IMR-90 (cell line): ENCODE measurements at regions not wholly inside any gene's neighbourhood (a gene's known extent, or its start where the extent isn't known, plus 50 kb on each side); places are given as distances from the start of the nearest gene placed in this dataset.

Experiments
- ATAC-seq: fragments of 200-7000 bp; cut with Tn5 transposase; 2 replicates; pipeline ENCODE4 v1.9.1; 2020; ENCODE audit warnings: low read depth, mild to moderate bottlenecking, moderate library complexity
- BruUV-seq: library from RNA; stranded (reverse); fragments of 400-500 nt; replicated peaks from 2 replicates; lab custom pipeline; 2021; lab: Mats Ljungman, UMichigan
- CTCF ChIA-PET: fragments of 300-600 bp; formaldehyde crosslinking; extraction: SDS; loops from one replicate; lab custom pipeline; 2021; ENCODE audit warnings: antibody characterized with exemption; lab: Yijun Ruan, JAX
- POLR2A ChIA-PET: fragments of 300-600 bp; sonication (Branson Sonifier 250); formaldehyde crosslinking; loops from one replicate; lab custom pipeline; 2022; ENCODE audit warnings: antibody characterized with exemption; ENCODE audit not compliant: unreplicated experiment; lab: Charles Lee
- DNase-seq: peaks from one replicate; pipeline ENCODE4 v3.0.0; 2013
- H2AFZ ChIP-seq: replicated peaks from 2 replicates; pipeline ENCODE3; 2013; ENCODE audit warnings: low read length, mild to moderate bottlenecking; ENCODE audit not compliant: poor library complexity
- H2AK5ac ChIP-seq: 2 replicates; pipeline ENCODE4 v1.6.1; 2013; ENCODE audit warnings: low read depth, low read length, inconsistent platforms
- H2AK9ac ChIP-seq: replicated peaks from 2 replicates; pipeline ENCODE3; 2013; ENCODE audit warnings: mild to moderate bottlenecking, low read depth, low read length, moderate library complexity; ENCODE audit not compliant: poor library complexity
- H2BK120ac ChIP-seq: 2 replicates; pipeline ENCODE4 v1.6.1; 2013; ENCODE audit warnings: low read depth, low read length, inconsistent platforms
- H2BK15ac ChIP-seq: 3 replicates; pipeline ENCODE4 v1.6.1; 2013; ENCODE audit warnings: low read depth, low read length, inconsistent platforms
- H2BK20ac ChIP-seq: 2 replicates; pipeline ENCODE4 v1.6.1; 2013; ENCODE audit warnings: low read depth, mild to moderate bottlenecking, inconsistent platforms, low read length, moderate library complexity
- H2BK5ac ChIP-seq: 2 replicates; pipeline ENCODE4 v1.6.1; 2013; ENCODE audit warnings: mild to moderate bottlenecking, low read depth, low read length, inconsistent platforms; ENCODE audit not compliant: poor library complexity, severe bottlenecking
- H3K14ac ChIP-seq: replicated peaks from 2 replicates; pipeline ENCODE4 v1.6.1; 2013; ENCODE audit warnings: low read depth, low read length, inconsistent platforms
- H3K18ac ChIP-seq: 2 replicates; pipeline ENCODE4 v1.6.1; 2013; ENCODE audit warnings: low read depth, low read length, control low read depth
- H3K23ac ChIP-seq: 2 replicates; pipeline ENCODE4 v1.6.1; 2013; ENCODE audit warnings: low read depth, low read length, inconsistent platforms
- H3K27ac ChIP-seq: 2 replicates; pipeline ENCODE4 v1.5.1; 2013; ENCODE audit warnings: mild to moderate bottlenecking, control low read depth, low read length; ENCODE audit not compliant: insufficient read depth
- H3K27me3 ChIP-seq: 2 replicates; pipeline ENCODE4 v1.6.1; 2013; ENCODE audit warnings: low read length; ENCODE audit not compliant: control insufficient read depth, insufficient read depth
- H3K36me3 ChIP-seq: 2 replicates; pipeline ENCODE4 v1.6.1; 2013; ENCODE audit warnings: low read length, mixed read lengths; ENCODE audit not compliant: control insufficient read depth, insufficient read depth
- H3K4ac ChIP-seq: 2 replicates; pipeline ENCODE4 v1.6.1; 2013; ENCODE audit warnings: low read depth, low read length, inconsistent platforms
- H3K4me1 ChIP-seq: 2 replicates; pipeline ENCODE4 v1.6.1; 2013; ENCODE audit warnings: low read length, mixed read lengths; ENCODE audit not compliant: control insufficient read depth, insufficient read depth
- H3K4me2 ChIP-seq: 2 replicates; pipeline ENCODE4 v1.6.1; 2013; ENCODE audit warnings: low read depth, mild to moderate bottlenecking, control low read depth, low read length, moderate library complexity
- H3K4me3 ChIP-seq: 2 replicates; pipeline ENCODE4 v1.5.1; 2013; ENCODE audit warnings: low read depth, mild to moderate bottlenecking, control low read depth, low read length, moderate library complexity; ENCODE audit not compliant: insufficient read depth
- H3K56ac ChIP-seq: 2 replicates; pipeline ENCODE4 v1.6.1; 2013; ENCODE audit warnings: low read length, inconsistent platforms; ENCODE audit not compliant: insufficient read depth; ENCODE audit errors: extremely low read depth
- H3K79me1 ChIP-seq, 2 experiments: 2 replicates each; pipeline ENCODE4 v1.6.1; 2013; ENCODE audit warnings: low read length in 2 of 2, inconsistent platforms in 1 of 2, low read depth in 1 of 2
- H3K9ac ChIP-seq: 2 replicates; pipeline ENCODE4 v1.6.1; 2013; ENCODE audit warnings: low read depth, low read length, control low read depth
- H3K9me1 ChIP-seq: 2 replicates; pipeline ENCODE4 v1.6.1; 2013; ENCODE audit warnings: low read length, inconsistent platforms; ENCODE audit not compliant: insufficient read depth
- H3K9me3 ChIP-seq: 2 replicates; pipeline ENCODE4 v1.6.1; 2013; ENCODE audit warnings: low read length; ENCODE audit not compliant: control insufficient read depth, insufficient read depth
- H4K20me1 ChIP-seq: 2 replicates; pipeline ENCODE4 v1.6.1; 2013; ENCODE audit warnings: low read length, inconsistent platforms; ENCODE audit not compliant: insufficient read depth
- H4K5ac ChIP-seq: 2 replicates; pipeline ENCODE4 v1.6.1; 2013; ENCODE audit warnings: mild to moderate bottlenecking, low read depth, low read length, control low read depth
- H4K8ac ChIP-seq, 2 experiments: 2 replicates each; pipeline ENCODE4 v1.6.1; 2013; ENCODE audit warnings: low read depth in 2 of 2, low read length in 2 of 2, control low read depth in 1 of 2, inconsistent platforms in 1 of 2
- H4K91ac ChIP-seq: 2 replicates; pipeline ENCODE4 v1.6.1; 2013; ENCODE audit warnings: low read depth, low read length, inconsistent platforms; ENCODE audit not compliant: insufficient read depth
- BHLHE40 ChIP-seq: fragments of 150-350 bp; IDR thresholded peaks from 2 replicates; pipeline ENCODE4 v1.6.1; 2016; ENCODE audit warnings: mild to moderate bottlenecking, low read depth, low read length
- CEBPB ChIP-seq: IDR thresholded peaks from 2 replicates; pipeline ENCODE4 v1.6.1; 2012; ENCODE audit warnings: low read depth, low read length, improper control_type of control experiment
- CHD1 ChIP-seq: IDR thresholded peaks from 2 replicates; pipeline ENCODE4 v1.6.1; 2012; ENCODE audit warnings: low read depth, low read length, improper control_type of control experiment
- CTCF ChIP-seq: conservative IDR thresholded peaks from 2 replicates; pipeline ENCODE4 v1.5.1; 2012; ENCODE audit warnings: mild to moderate bottlenecking, low read depth, low read length, improper control_type of control experiment
- ELK1 ChIP-seq: fragments of 150-350 bp; IDR thresholded peaks from 2 replicates; pipeline ENCODE4 v1.6.1; 2016; ENCODE audit warnings: low read depth, mild to moderate bottlenecking, low read length, moderate library complexity, borderline replicate concordance
- FOS ChIP-seq: fragments of 150-350 bp; IDR thresholded peaks from 2 replicates; pipeline ENCODE4 v1.6.1; 2016; ENCODE audit warnings: low read depth, low read length
- MAFK ChIP-seq: IDR thresholded peaks from 2 replicates; pipeline ENCODE4 v1.6.1; 2012; ENCODE audit warnings: low read depth, low read length, improper control_type of control experiment
- MAZ ChIP-seq: IDR thresholded peaks from 2 replicates; pipeline ENCODE4 v1.6.1; 2012; ENCODE audit warnings: low read depth, mild to moderate bottlenecking, low read length, improper control_type of control experiment, moderate library complexity, borderline replicate concordance
- MXI1 ChIP-seq: IDR thresholded peaks from 2 replicates; pipeline ENCODE4 v1.6.1; 2012; ENCODE audit warnings: low read depth, mild to moderate bottlenecking, low read length, moderate library complexity, borderline replicate concordance
- NFE2L2 ChIP-seq: fragments of 150-350 bp; IDR thresholded peaks from 2 replicates; pipeline ENCODE4 v1.6.1; 2016; ENCODE audit warnings: low read depth, mild to moderate bottlenecking, low read length
- POLR2A ChIP-seq: IDR thresholded peaks from 2 replicates; pipeline ENCODE4 v1.6.1; 2012; ENCODE audit warnings: mild to moderate bottlenecking, low read depth, low read length
- RAD21 ChIP-seq: IDR thresholded peaks from 2 replicates; pipeline ENCODE4 v1.6.1; 2012; ENCODE audit warnings: low read length, improper control_type of control experiment
- RCOR1 ChIP-seq: IDR thresholded peaks from 2 replicates; pipeline ENCODE4 v1.6.1; 2012; ENCODE audit warnings: mild to moderate bottlenecking, low read length, improper control_type of control experiment; ENCODE audit not compliant: insufficient replicate concordance
- RFX5 ChIP-seq: IDR thresholded peaks from 2 replicates; pipeline ENCODE4 v1.8.0; 2012; ENCODE audit warnings: low read depth, mild to moderate bottlenecking, low read length, moderate library complexity
- SMC3 ChIP-seq: fragments of 150-350 bp; IDR thresholded peaks from 2 replicates; pipeline ENCODE4 v1.6.1; 2016; ENCODE audit warnings: low read depth, mild to moderate bottlenecking, antibody characterized with exemption, low read length, moderate library complexity
- USF2 ChIP-seq: fragments of 150-350 bp; IDR thresholded peaks from 2 replicates; pipeline ENCODE4 v1.6.1; 2017; ENCODE audit warnings: mild to moderate bottlenecking, antibody characterized with exemption, low read length, low read depth
- WGBS, 2 experiments: methylation state at CpG; one replicate each; pipeline versions ENCODE4 v1.1.5 to v1.1.7; 2013; ENCODE audit warnings: missing lambda C conversion rate in 2 of 2; ENCODE audit not compliant: insufficient read length in 1 of 2; ENCODE audit errors: extremely low coverage in 2 of 2; 5-methylcytosine and 5-hydroxymethylcytosine counted together
- dilution Hi-C: fragments of 300-500 bp; cut with HindIII; formaldehyde crosslinking; loops from one replicate; pipeline ENCODE4 v1.14.3; 2018; ENCODE audit warnings: low sequenced_read_pairs; ENCODE audit not compliant: unreplicated experiment
- in situ Hi-C: fragments of 300-500 bp; cut with MboI; formaldehyde crosslinking; loops from 3 replicates; pipeline ENCODE4 v1.14.3; 2019; ENCODE audit warnings: low sequenced_read_pairs, inconsistent platforms, mixed read lengths
- intact Hi-C: fragments of 100-400 bp; cut with micrococcal nuclease; formaldehyde crosslinking; loops from 2 replicates; pipeline ENCODE4 v1.10.0; 2022

GRCh38 chr7:84738583-84739150 lies 448.2 kb downstream of the SEMA3D start:
- Histone ChIP-seq H3K4me1 (no peaks in the 10 kb centered on the region), H3K56ac (no peak overlapping the region), H4K20me1 (no peaks in the 10 kb centered on the region), H3K4ac (no peak overlapping the region), H4K5ac (no peak overlapping the region), H3K4me2 (no peak overlapping the region), H3K9ac (no peak overlapping the region), H2BK20ac (no peak overlapping the region), H3K27ac (no peak overlapping the region), H2BK120ac (no peak overlapping the region), H3K14ac (no peak overlapping the region), H4K91ac (no peak overlapping the region), H2AFZ (no peak overlapping the region), H2AK9ac (no peak overlapping the region), H3K9me3 (no peaks in the 10 kb centered on the region), H3K9me1 (no peaks in the 10 kb centered on the region), H3K36me3 (no peaks in the 10 kb centered on the region), H2BK5ac (no peak overlapping the region), H3K4me3 (no peak overlapping the region), H2BK15ac (no peak overlapping the region), H3K23ac (no peak overlapping the region), H2AK5ac (no peak overlapping the region), H3K18ac (no peak overlapping the region), H4K8ac (no peak overlapping the region), H3K27me3 (no peaks in the 10 kb centered on the region), H3K79me1 (no peaks in the 10 kb centered on the region)
- no peak for TF ChIP-seq NFE2L2
- no peak for TF ChIP-seq MXI1
- no peak for TF ChIP-seq CTCF
- TF ChIP-seq CHD1 = no peak
- no peak for TF ChIP-seq RAD21
- TF ChIP-seq BHLHE40 = no peak
- TF ChIP-seq RCOR1 = no peak
- TF ChIP-seq USF2 = no peak
- TF ChIP-seq CEBPB = no peak
- TF ChIP-seq FOS = no peak
- TF ChIP-seq MAZ = no peak
- TF ChIP-seq RFX5 = no peak
- no peak for TF ChIP-seq SMC3
- no peak for TF ChIP-seq POLR2A
- TF ChIP-seq ELK1 = no peak
- no peak for TF ChIP-seq MAFK
- no peak for DNase-seq
- BruUV-seq = no TSS peak
- intact Hi-C loops = no loop called here
- ATAC-seq = no peak
- ChIA-PET CTCF (no interaction called here), POLR2A (no interaction called here)
- no CpG with 5 or more reads among the region's 9 CpGs for WGBS, 2 experiments
- in situ Hi-C loops = no loop called here
- dilution Hi-C loops = no loop called here
